Mesendoderm (in vitro differentiated cells): ENCODE measurements at regions not wholly inside any gene's neighbourhood (a gene's known extent, or its start where the extent isn't known, plus 50 kb on each side); places are given as distances from the start of the nearest gene placed in this dataset.
A peak's percentile ranks its signal among the peaks of the same experiment; 100 is the strongest.

Source experiments
- DNase-seq: peaks from one replicate; pipeline ENCODE4 v3.0.0; 2013
- H2AK5ac ChIP-seq: 2 replicates; pipeline ENCODE4 v1.6.1; 2013; ENCODE audit warnings: low read length, inconsistent platforms
- H2BK120ac ChIP-seq: 2 replicates; pipeline ENCODE4 v1.6.1; 2013; ENCODE audit warnings: low read depth, mild to moderate bottlenecking, low read length, moderate library complexity, mixed read lengths
- H2BK15ac ChIP-seq: replicated peaks from 2 replicates; pipeline ENCODE4 v1.6.1; 2013; ENCODE audit warnings: low read depth, mild to moderate bottlenecking, moderate library complexity
- H2BK5ac ChIP-seq: 2 replicates; pipeline ENCODE4 v1.6.1; 2013; ENCODE audit warnings: low read length, inconsistent platforms
- H3K18ac ChIP-seq: 2 replicates; pipeline ENCODE4 v1.6.1; 2013; ENCODE audit warnings: mild to moderate bottlenecking, low read length, mixed read lengths
- H3K23ac ChIP-seq: one replicate; pipeline ENCODE4 v1.6.1; 2013; ENCODE audit warnings: low read length
- H3K27ac ChIP-seq: 2 replicates; pipeline ENCODE4 v1.5.1; 2013; ENCODE audit warnings: low read depth, mild to moderate bottlenecking, inconsistent platforms, low read length, moderate library complexity
- H3K27me3 ChIP-seq: 2 replicates; pipeline ENCODE4 v1.6.1; 2013; ENCODE audit warnings: low read length, control low read depth, mild to moderate bottlenecking, inconsistent platforms; ENCODE audit not compliant: insufficient read depth, poor library complexity
- H3K36me3 ChIP-seq: 2 replicates; pipeline ENCODE4 v1.6.1; 2013; ENCODE audit warnings: low read length, inconsistent platforms; ENCODE audit not compliant: control insufficient read depth, insufficient read depth
- H3K4ac ChIP-seq: one replicate; pipeline ENCODE4 v1.6.1; 2013; ENCODE audit warnings: low read depth, mild to moderate bottlenecking, low read length, moderate library complexity
- H3K4me1 ChIP-seq: 2 replicates; pipeline ENCODE4 v1.6.1; 2013; ENCODE audit warnings: low read depth, low read length, inconsistent platforms; ENCODE audit not compliant: control insufficient read depth
- H3K4me2 ChIP-seq: 2 replicates; pipeline ENCODE4 v1.6.1; 2013; ENCODE audit warnings: low read length
- H3K4me3 ChIP-seq: 2 replicates; pipeline ENCODE4 v1.5.1; 2013; ENCODE audit warnings: mild to moderate bottlenecking, low read length
- H3K56ac ChIP-seq: one replicate; pipeline ENCODE4 v1.6.1; 2013; ENCODE audit warnings: low read length
- H3K79me1 ChIP-seq: 2 replicates; pipeline ENCODE4 v1.6.1; 2013; ENCODE audit warnings: low read length, inconsistent platforms
- H3K79me2 ChIP-seq: 2 replicates; pipeline ENCODE4 v1.6.1; 2013; ENCODE audit warnings: mild to moderate bottlenecking, low read length; ENCODE audit not compliant: control insufficient read depth, insufficient read depth
- H3K9ac ChIP-seq: 2 replicates; pipeline ENCODE4 v1.6.1; 2013; ENCODE audit warnings: low read length, inconsistent platforms
- H4K5ac ChIP-seq: one replicate; pipeline ENCODE4 v1.6.1; 2013; ENCODE audit warnings: low read length
- H4K8ac ChIP-seq: one replicate; pipeline ENCODE4 v1.6.1; 2013; ENCODE audit warnings: low read depth, mild to moderate bottlenecking, control low read depth, low read length, moderate library complexity
- WGBS: extraction: QIAGEN DNeasy Blood & Tissue Kit; methylation state at CpG from one replicate; pipeline ENCODE4 v1.1.7; 2013; ENCODE audit warnings: low lambda C conversion rate, missing lambda C conversion rate; ENCODE audit not compliant: insufficient coverage; ENCODE audit errors: extremely low coverage; 5-methylcytosine and 5-hydroxymethylcytosine counted together

DNA sequence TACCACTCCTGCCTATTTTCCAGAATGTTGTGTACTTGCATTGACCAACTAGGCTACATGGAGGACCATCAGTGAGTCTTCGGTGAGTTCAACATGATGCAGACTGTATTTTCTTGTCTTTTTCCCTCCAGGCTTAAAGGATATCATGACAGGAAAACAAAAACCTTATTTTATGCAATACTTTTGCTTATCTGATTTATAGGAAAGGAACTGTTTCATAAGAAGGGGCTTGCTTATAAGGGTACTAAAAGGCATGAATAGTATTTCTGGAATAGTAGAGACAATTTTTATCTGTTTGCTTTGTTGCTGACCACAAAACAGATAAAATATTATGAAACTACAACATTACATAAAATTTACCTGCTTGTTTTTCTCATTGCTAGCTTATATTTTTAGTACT, 374.7 kb downstream of the KLF5 start:
- Histone ChIP-seq H2BK15ac (no peak overlapping the region), H2AK5ac (no peak overlapping the region), H3K4me1 (no peaks in the 10 kb centered on the region), H3K56ac (no peak overlapping the region), H4K5ac (no peak overlapping the region), H3K4me2 (no peak overlapping the region), H3K9ac (no peak overlapping the region), H4K8ac (no peak overlapping the region), H3K4ac (no peak overlapping the region), H3K27me3 (no peaks in the 10 kb centered on the region), H3K27ac (no peak overlapping the region), H3K36me3 (no peaks in the 10 kb centered on the region), H3K79me2 (no peaks in the 10 kb centered on the region), H2BK120ac (no peak overlapping the region), H3K18ac (no peak overlapping the region), H2BK5ac (no peak overlapping the region), H3K23ac (no peak overlapping the region), H3K4me3 (no peak overlapping the region), H3K79me1 (no peaks in the 10 kb centered on the region)
- DNase-seq = no peak
- WGBS = no CpG with 5 or more reads among the region's 1 CpG

DNA sequence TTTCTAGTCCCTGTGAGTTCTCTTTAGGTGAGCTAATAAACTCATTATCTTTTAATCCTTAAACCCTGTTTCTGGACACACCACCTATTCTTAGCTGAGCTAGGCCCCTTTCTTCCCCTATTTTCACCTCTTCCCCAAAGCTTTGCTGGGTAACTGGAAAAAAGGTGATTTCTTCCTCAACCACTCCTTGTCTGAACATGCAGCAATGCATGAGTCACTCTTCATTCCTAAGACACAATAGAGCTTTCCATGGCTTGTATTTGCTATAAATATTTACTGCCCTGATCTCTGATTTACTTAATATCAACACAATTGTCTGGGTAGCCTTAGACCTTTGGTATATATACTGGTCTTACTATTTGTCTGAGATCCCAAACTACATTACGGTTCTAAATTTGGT, 370.9 kb downstream of the KLF5 start:
- no peak overlapping the region for H3K18ac ChIP-seq
- peak; percentile 50 for DNase-seq
- H3K4me2 ChIP-seq = no peak overlapping the region
- H3K4ac ChIP-seq = no peak overlapping the region
- H3K4me1 ChIP-seq = no peaks in the 10 kb centered on the region
- H4K8ac ChIP-seq = no peak overlapping the region
- no CpG with 5 or more reads among the region's 1 CpG for WGBS
- no peaks in the 10 kb centered on the region for H3K36me3 ChIP-seq
- no peaks in the 10 kb centered on the region for H3K79me2 ChIP-seq
- H2BK15ac ChIP-seq = no peak overlapping the region
- H2BK120ac ChIP-seq = no peak overlapping the region
- H3K27ac ChIP-seq = no peak overlapping the region
- no peak overlapping the region for H2AK5ac ChIP-seq
- H3K79me1 ChIP-seq = no peaks in the 10 kb centered on the region
- H3K27me3 ChIP-seq = no peaks in the 10 kb centered on the region
- H3K9ac ChIP-seq = no peak overlapping the region
- no peak overlapping the region for H3K23ac ChIP-seq
- no peak overlapping the region for H3K56ac ChIP-seq
- H4K5ac ChIP-seq = no peak overlapping the region
- no peak overlapping the region for H3K4me3 ChIP-seq
- no peak overlapping the region for H2BK5ac ChIP-seq

DNA sequence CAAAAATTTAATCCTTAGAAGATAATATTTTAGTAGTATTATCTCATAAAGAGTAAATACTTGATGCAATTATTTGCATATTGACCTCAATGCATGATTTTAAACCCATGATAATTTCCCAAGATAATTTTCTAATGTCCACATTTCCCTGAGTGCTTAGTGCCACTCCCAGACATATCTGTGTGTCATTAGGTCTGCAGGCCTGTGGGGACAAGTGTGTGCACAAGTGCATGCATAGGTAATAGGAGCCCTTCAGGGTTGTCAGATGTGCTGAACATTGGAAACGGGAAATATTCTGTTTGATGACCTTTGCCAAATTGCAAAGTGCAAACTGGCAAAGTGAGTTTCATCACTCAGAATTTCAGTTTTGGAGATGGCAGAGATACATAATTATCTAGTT, 369.9 kb downstream of the KLF5 start:
- no peak overlapping the region for H3K27ac ChIP-seq
- H3K79me2 ChIP-seq = no peaks in the 10 kb centered on the region
- H3K9ac ChIP-seq = no peak overlapping the region
- H3K18ac ChIP-seq = no peak overlapping the region
- H2BK5ac ChIP-seq = no peak overlapping the region
- H3K4me2 ChIP-seq = no peak overlapping the region
- H3K4me3 ChIP-seq = no peak overlapping the region
- H4K5ac ChIP-seq = no peak overlapping the region
- H3K4me1 ChIP-seq = no peaks in the 10 kb centered on the region
- H2AK5ac ChIP-seq = no peak overlapping the region
- no peak overlapping the region for H2BK120ac ChIP-seq
- no peak overlapping the region for H3K4ac ChIP-seq
- H3K27me3 ChIP-seq = no peaks in the 10 kb centered on the region
- H3K23ac ChIP-seq = no peak overlapping the region
- WGBS = no CpG with 5 or more reads among the region's 1 CpG
- no peak overlapping the region for H2BK15ac ChIP-seq
- no peak overlapping the region for H4K8ac ChIP-seq
- no peaks in the 10 kb centered on the region for H3K36me3 ChIP-seq
- no peaks in the 10 kb centered on the region for H3K79me1 ChIP-seq
- H3K56ac ChIP-seq = no peak overlapping the region
- DNase-seq = no peak

DNA sequence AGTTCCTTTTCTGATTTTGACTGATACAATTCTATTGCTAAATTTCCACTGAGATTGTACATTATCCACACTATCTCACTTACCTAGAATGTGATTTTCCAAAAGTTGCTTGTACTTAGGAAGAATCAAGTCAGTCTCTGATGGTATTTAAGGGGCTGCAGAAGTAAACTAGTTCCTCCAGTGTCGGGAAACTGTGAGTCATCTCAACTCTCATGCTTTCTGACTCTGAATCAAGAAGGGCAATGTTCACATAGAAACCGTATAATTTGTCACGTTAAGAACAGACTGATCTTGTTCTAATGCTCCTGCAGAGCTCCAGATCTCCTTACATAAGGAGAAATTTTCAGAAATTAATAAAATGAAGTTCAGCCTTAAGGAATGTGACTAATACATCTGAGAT, 369.3 kb downstream of the KLF5 start:
- peak; percentile 57 for DNase-seq
- no peaks in the 10 kb centered on the region for H3K79me2 ChIP-seq
- H3K4me3 ChIP-seq = no peak overlapping the region
- H3K4me2 ChIP-seq = no peak overlapping the region
- no peaks in the 10 kb centered on the region for H3K79me1 ChIP-seq
- H3K36me3 ChIP-seq = no peaks in the 10 kb centered on the region
- no peaks in the 10 kb centered on the region for H3K27me3 ChIP-seq
- H4K8ac ChIP-seq = no peak overlapping the region
- H3K23ac ChIP-seq = no peak overlapping the region
- no peak overlapping the region for H2AK5ac ChIP-seq
- no peak overlapping the region for H3K56ac ChIP-seq
- no peaks in the 10 kb centered on the region for H3K4me1 ChIP-seq
- no peak overlapping the region for H3K27ac ChIP-seq
- H4K5ac ChIP-seq = no peak overlapping the region
- H3K4ac ChIP-seq = no peak overlapping the region
- H2BK5ac ChIP-seq = no peak overlapping the region
- H2BK120ac ChIP-seq = no peak overlapping the region
- H3K9ac ChIP-seq = no peak overlapping the region
- no peak overlapping the region for H2BK15ac ChIP-seq
- H3K18ac ChIP-seq = no peak overlapping the region
- no CpG with 5 or more reads among the region's 3 CpGs for WGBS

DNA sequence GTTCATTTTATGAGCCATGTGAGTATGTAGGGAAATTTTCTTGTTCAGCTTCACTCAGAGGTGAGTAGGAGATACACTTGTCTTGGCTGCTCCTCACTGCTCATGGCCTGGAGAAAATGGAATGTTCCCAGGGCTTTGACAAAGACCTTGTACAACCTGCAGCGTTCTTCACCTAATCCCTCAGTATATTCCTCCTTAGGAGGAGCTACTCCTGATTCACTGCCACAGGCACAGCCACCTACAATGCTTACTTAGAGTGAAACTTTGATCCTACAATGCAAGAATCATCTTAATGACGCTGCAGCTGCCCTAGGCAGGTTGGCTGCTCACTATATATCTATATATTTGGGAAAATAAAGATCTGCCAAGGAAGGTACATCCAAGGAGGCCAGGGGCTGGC, 364.2 kb downstream of the KLF5 start:
- Histone ChIP-seq H3K4me3 (no peak overlapping the region), H2AK5ac (no peak overlapping the region), H2BK5ac (no peak overlapping the region), H3K79me2 (no peaks in the 10 kb centered on the region), H3K4me1 (no peaks in the 10 kb centered on the region), H3K4me2 (no peak overlapping the region), H3K56ac (no peak overlapping the region), H3K4ac (no peak overlapping the region), H3K18ac (no peak overlapping the region), H3K27ac (no peak overlapping the region), H2BK120ac (no peak overlapping the region), H3K27me3 (no peaks in the 10 kb centered on the region), H2BK15ac (no peak overlapping the region), H4K8ac (no peak overlapping the region), H3K23ac (no peak overlapping the region), H3K9ac (no peak overlapping the region), H3K36me3 (no peaks in the 10 kb centered on the region), H3K79me1 (no peaks in the 10 kb centered on the region), H4K5ac (no peak overlapping the region)
- WGBS = no CpG with 5 or more reads among the region's 2 CpGs
- DNase-seq = no peak

DNA sequence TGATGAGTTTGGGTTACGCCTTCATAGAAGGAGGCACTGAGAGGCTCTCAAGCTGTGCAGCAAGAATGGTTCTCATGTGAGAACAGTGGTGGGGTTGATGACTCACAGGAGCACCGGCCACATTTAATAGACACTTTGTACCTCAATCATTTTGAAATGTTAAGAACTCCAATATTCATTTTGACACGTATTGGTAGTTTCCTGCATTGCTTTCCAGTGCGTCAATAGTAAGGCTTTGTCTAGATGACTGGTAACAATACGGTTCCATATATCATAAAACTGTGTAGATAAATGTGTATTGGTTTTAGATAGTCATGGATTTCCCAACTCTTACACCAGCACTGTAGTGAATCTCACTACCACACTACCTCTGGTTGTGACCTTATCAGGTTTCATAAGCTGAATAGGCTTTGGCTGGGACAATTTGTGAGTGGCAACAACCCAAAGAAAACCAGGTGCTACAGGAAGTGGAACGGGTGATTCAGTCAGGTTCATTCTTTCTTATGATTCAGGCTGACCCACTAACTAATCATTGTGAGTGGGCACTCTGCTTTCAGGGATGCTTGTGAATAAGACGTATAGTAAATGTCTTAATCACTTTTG, 362.6 kb downstream of the KLF5 start:
- WGBS = no CpG with 5 or more reads among the region's 7 CpGs
- Histone ChIP-seq H3K27ac (no peak overlapping the region), H3K79me1 (no peaks in the 10 kb centered on the region), H3K4me2 (no peak overlapping the region), H2BK15ac (no peak overlapping the region), H4K8ac (no peak overlapping the region), H3K9ac (no peak overlapping the region), H3K4me1 (no peaks in the 10 kb centered on the region), H3K79me2 (no peaks in the 10 kb centered on the region), H3K27me3 (no peaks in the 10 kb centered on the region), H3K56ac (no peak overlapping the region), H2AK5ac (no peak overlapping the region), H2BK5ac (no peak overlapping the region), H3K18ac (no peak overlapping the region), H2BK120ac (no peak overlapping the region), H4K5ac (no peak overlapping the region), H3K4me3 (no peak overlapping the region), H3K4ac (no peak overlapping the region), H3K36me3 (no peaks in the 10 kb centered on the region), H3K23ac (no peak overlapping the region)
- DNase-seq = no peak
